Fibroblast of the conjunctiva (primary cell): ENCODE measurements at regions not wholly inside any gene's neighbourhood (a gene's known extent, or its start where the extent isn't known, plus 50 kb on each side); places are given as distances from the start of the nearest gene placed in this dataset.
A peak's percentile ranks its signal among the peaks of the same experiment; 100 is the strongest.

Experiments
- DNase-seq: peaks from one replicate; pipeline ENCODE4 v3.0.0-alpha.2; 2010; ENCODE audit warnings: low read depth

GRCh38 chr4:73929278-73929677 is 52.5 kb downstream of the PF4 start:
- DNase-seq, result no peak

DNA sequence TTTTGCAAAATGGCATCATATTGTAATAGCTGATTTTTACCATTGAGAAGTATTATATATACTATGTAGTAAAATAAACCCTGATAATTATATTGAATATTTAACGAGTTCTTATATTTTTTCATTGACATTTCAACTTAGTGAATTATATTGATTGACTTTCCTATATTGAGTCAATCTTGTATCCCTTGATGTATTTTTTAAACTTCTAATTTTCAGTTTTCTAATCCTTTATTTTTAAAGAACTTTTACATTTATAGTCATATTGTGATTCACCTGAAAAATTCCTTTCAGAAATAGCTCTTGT is 54.4 kb downstream of the CXCL1 start:
- DNase-seq, result no peak

GRCh38 chr4:73922766-73923630 is 53.8 kb downstream of the CXCL1 start:
- peak; percentile 52 for DNase-seq

DNA sequence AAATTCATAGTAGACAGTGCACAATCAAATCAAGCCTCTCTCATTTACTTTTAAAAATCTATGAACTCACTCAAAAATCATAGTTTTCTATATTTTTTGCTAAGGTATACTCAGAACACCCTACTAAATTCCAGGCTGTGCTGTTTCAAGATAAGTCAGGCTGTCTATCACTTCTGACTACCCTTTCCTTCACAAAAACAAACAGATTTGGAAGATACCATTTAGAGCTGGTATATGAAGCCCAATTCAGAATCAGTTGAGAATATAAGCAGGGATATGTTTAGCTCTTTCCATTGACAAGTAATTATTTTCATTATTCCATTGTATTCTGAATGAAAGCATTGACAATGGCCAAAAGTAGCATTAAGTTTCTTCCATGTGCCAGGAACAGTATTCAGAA is 53.1 kb downstream of the CXCL1 start:
- DNase-seq, result no peak
